ENCODE measurements at regions not wholly inside any gene's neighbourhood (a gene's known extent, or its start where the extent isn't known, plus 50 kb on each side); places are given as distances from the start of the nearest gene placed in this dataset.
A peak's percentile ranks its signal among the peaks of the same experiment; 100 is the strongest.

DNA sequence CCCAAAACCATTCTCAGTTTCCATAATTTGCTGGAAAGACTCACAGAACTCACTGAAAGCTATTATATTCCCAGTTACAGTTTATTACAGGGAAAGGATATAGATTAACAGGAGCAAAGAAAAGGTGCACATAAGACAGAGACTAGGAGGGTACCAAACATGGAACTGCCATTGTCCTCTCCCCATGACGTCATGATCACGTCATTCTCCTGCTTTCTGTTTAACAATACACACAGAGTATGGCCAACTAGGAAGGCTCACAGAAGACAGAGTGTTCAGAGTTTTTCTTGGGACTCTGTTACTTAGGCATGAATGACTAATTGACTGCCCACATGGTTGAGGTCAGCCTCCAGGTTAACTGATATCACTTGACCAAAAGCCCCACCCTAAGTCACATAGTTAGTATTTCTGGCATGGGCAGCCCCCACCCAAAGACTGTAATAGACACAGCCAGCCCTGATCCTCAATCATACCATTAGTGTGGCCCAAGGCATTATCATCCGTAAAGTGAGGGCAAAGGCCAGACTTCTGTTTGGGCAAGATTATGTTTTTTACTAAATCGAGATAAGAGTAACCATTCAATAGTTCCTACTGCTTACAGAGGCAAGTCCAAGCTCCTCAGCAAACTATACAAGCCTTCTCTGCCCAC lies 353.5 kb upstream of the POU5F2 start:
- no peaks in the 10 kb centered on the region for H4K20me1 ChIP-seq (ENCODE audit: insufficient read depth, low read length)
- no peak overlapping the region for H3K27ac ChIP-seq (ENCODE audit: extremely low read length, insufficient read depth, low read length)
- TF ChIP-seq, protein P1, sequence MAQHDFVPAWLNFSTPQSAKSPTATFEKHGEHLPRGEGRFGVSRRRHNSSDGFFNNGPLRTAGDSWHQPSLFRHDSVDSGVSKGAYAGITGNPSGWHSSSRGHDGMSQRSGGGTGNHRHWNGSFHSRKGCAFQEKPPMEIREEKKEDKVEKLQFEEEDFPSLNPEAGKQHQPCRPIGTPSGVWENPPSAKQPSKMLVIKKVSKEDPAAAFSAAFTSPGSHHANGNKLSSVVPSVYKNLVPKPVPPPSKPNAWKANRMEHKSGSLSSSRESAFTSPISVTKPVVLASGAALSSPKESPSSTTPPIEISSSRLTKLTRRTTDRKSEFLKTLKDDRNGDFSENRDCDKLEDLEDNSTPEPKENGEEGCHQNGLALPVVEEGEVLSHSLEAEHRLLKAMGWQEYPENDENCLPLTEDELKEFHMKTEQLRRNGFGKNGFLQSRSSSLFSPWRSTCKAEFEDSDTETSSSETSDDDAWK (CRISPR knock-in tag; IDR thresholded peaks at IDR 0.05) = no peak
- no peak for TF ChIP-seq E2F1 (CRISPR knock-in tag; IDR thresholded peaks at IDR 0.05)
- TF ChIP-seq ZNF124 (CRISPR knock-in tag; IDR thresholded peaks at IDR 0.05) = no peak
- no peak for TF ChIP-seq EEA1 (CRISPR knock-in tag; IDR thresholded peaks at IDR 0.05; ENCODE audit: borderline replicate concordance)
- TF ChIP-seq ATF7 (IDR thresholded peaks at IDR 0.05) = peak; percentile 88
- no peak for TF ChIP-seq ATF7 (CRISPR knock-in tag; IDR thresholded peaks at IDR 0.05)
- no peak for TF ChIP-seq ZNF10 (CRISPR knock-in tag; IDR thresholded peaks at IDR 0.05; ENCODE audit: borderline replicate concordance, low read depth)
- TF ChIP-seq, protein P2, sequence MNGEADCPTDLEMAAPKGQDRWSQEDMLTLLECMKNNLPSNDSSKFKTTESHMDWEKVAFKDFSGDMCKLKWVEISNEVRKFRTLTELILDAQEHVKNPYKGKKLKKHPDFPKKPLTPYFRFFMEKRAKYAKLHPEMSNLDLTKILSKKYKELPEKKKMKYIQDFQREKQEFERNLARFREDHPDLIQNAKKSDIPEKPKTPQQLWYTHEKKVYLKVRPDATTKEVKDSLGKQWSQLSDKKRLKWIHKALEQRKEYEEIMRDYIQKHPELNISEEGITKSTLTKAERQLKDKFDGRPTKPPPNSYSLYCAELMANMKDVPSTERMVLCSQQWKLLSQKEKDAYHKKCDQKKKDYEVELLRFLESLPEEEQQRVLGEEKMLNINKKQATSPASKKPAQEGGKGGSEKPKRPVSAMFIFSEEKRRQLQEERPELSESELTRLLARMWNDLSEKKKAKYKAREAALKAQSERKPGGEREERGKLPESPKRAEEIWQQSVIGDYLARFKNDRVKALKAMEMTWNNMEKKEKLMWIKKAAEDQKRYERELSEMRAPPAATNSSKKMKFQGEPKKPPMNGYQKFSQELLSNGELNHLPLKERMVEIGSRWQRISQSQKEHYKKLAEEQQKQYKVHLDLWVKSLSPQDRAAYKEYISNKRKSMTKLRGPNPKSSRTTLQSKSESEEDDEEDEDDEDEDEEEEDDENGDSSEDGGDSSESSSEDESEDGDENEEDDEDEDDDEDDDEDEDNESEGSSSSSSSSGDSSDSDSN (CRISPR knock-in tag; IDR thresholded peaks at IDR 0.05) = no peak
- no peak for TF ChIP-seq ZNF3 (CRISPR knock-in tag; IDR thresholded peaks at IDR 0.05)
- TF ChIP-seq CREB1 (IDR thresholded peaks at IDR 0.05) = peak; percentile 86
- TF ChIP-seq CREB1 (CRISPR knock-in tag; IDR thresholded peaks at IDR 0.05) = no peak
- TF ChIP-seq KAT7 (CRISPR knock-in tag; IDR thresholded peaks at IDR 0.05; ENCODE audit: borderline replicate concordance) = no peak
- no peaks in the 10 kb centered on the region for H3K36me3 ChIP-seq (replicated peaks in 1 of 2; ENCODE audit: control insufficient read depth in 1 of 2, insufficient read depth in 2 of 2, low read length in 2 of 2)
- no peaks in the 10 kb centered on the region for H3K79me2 ChIP-seq (ENCODE audit: insufficient read depth, low read length)
- no peak overlapping the region for H3K4me3 ChIP-seq (replicated peaks in 1 of 3; ENCODE audit: insufficient read depth in 1 of 3, low read depth in 2 of 3, low read length in 3 of 3)
- intact Hi-C loops (cut with micrococcal nuclease; ENCODE audit: unreplicated experiment) = no loop called here
- H3K27me3 ChIP-seq (ENCODE audit: control insufficient read depth in 1 of 2, insufficient read depth in 2 of 2, low read length in 2 of 2) = no peaks in the 10 kb centered on the region
- H3K9ac ChIP-seq (ENCODE audit: insufficient read depth, low read depth, low read length) = no peak overlapping the region
- H3K9me3 ChIP-seq (ENCODE audit: low read length) = peaks cover 4% of the 10 kb centered on the region; the same call in 1 of the 2 replicates
- H2AFZ ChIP-seq (ENCODE audit: low read length) = no peak overlapping the region
- in situ Hi-C loops (cut with HindIII; ENCODE audit: extremely low pct_ligation_motif_present, low pct_unique_long_range_greater_than_20kb) = no loop called here
- no peak for DNase-seq (ENCODE audit: low spot score)
- FAIRE-seq = no peak
- POLR2A ChIA-PET = no interaction called here
- no peaks in the 10 kb centered on the region for H3K4me1 ChIP-seq (ENCODE audit: insufficient read depth, low read length)
- no peak for ATAC-seq
- CTCF ChIA-PET (ENCODE audit: low intra/inter-chr PET ratio, low total read pairs) = no interaction called here
- 62% methylated on average over 2 of the region's 4 CpGs for WGBS (ENCODE audit: low lambda C conversion rate)
- H3K4me2 ChIP-seq (ENCODE audit: low read depth, low read length) = no peak overlapping the region
- BruUV-seq (replicated peaks) = no TSS peak

Data from HepG2 (cell line).